Spinal cord (tissue), 9 donors: ENCODE measurements at regions not wholly inside any gene's neighbourhood (a gene's known extent, or its start where the extent isn't known, plus 50 kb on each side); places are given as distances from the start of the nearest gene placed in this dataset.
"Not testable (repeated sequence)": the region's sequence is repeated elsewhere in the genome, so short reads cannot be mapped to it uniquely, and the experiment has no call there.

ENCODE experiments used
- DNase-seq, 6 donors: peaks; one replicate each; pipeline versions ENCODE4 v3.0.0 to v3.0.0-alpha.2; 2013 to 2015; ENCODE audit warnings: low spot score in 6 of 6, low read depth in 4 of 6
- H3K27ac ChIP-seq: one replicate; pipeline ENCODE4 v1.5.1; 2013; ENCODE audit warnings: low read depth, low read length, control low read depth
- H3K27me3 ChIP-seq: one replicate; pipeline ENCODE4 v1.6.1; 2013; ENCODE audit warnings: low read length; ENCODE audit not compliant: control insufficient read depth, insufficient read depth
- H3K36me3 ChIP-seq: one replicate; pipeline ENCODE4 v1.6.1; 2013; ENCODE audit warnings: low read length; ENCODE audit not compliant: control insufficient read depth, insufficient read depth
- H3K4me1 ChIP-seq: one replicate; pipeline ENCODE4 v1.6.1; 2013; ENCODE audit warnings: low read length; ENCODE audit not compliant: control insufficient read depth, insufficient read depth
- H3K4me3 ChIP-seq: one replicate; pipeline ENCODE4 v1.5.1; 2013; ENCODE audit warnings: low read depth, low read length, control low read depth
- H3K9me3 ChIP-seq: one replicate; pipeline ENCODE4 v1.6.1; 2013; ENCODE audit warnings: low read length; ENCODE audit not compliant: control insufficient read depth, insufficient read depth
- WGBS: methylation state at CpG from one replicate; pipeline ENCODE4 v1.1.5; 2013; ENCODE audit warnings: missing lambda C conversion rate; ENCODE audit not compliant: insufficient coverage; 5-methylcytosine and 5-hydroxymethylcytosine counted together
- donor health status: healthy.

DNA sequence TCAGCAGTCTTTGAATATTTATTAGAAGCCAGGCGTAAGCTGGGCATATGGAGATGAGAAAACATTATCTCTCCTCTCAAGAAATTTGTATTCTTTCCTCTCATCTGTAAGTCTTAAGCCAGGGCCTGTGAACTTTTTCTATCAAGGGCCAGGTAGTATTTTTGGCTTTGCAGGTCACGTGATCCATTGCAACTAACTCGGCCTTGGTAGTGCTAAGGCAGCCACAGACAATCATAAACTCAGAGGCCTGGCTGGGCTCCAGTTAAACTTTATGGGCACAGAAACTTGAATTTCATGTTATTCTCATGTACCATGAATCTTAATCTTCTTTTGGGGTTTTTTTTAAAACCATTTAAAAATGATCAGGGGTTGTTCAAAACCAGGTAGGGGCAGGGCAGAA, 117.4 kb upstream of the PELI2 start:
- Histone ChIP-seq H3K9me3 (no peaks in the 10 kb centered on the region), H3K36me3 (no peaks in the 10 kb centered on the region), H3K27ac (no peak overlapping the region), H3K27me3 (no peaks in the 10 kb centered on the region), H3K4me3 (no peak overlapping the region), H3K4me1 (peaks cover 19% of the 10 kb centered on the region)
- no peak for DNase-seq
- 94% methylated on average over 3 of the region's 3 CpGs for WGBS

DNA sequence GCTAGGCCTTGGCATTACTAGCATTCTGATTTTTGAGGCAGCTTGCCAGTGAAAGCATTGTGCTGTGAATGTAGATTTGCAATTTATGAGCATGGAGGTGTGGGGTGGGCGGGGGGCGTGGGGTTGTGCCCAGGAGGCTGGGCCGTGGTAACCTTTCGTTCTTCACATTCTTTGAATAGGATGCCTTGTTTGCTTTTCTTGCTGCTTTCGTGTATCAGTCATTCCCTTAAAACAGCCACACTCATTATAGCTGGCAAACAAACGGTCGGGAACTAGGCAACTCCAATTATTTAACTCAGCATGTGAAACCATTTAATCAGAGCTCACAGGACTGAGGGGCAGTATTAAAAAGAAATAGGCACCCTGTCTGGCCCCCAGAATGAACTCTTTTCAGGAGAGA, 115.9 kb upstream of the PELI2 start:
- Histone ChIP-seq H3K4me1 (peaks cover 21% of the 10 kb centered on the region), H3K36me3 (no peaks in the 10 kb centered on the region), H3K4me3 (no peak overlapping the region), H3K9me3 (no peaks in the 10 kb centered on the region), H3K27me3 (no peaks in the 10 kb centered on the region), H3K27ac (no peak overlapping the region)
- DNase-seq: peak in 2 of 6 donors; percentile 80 to 88
- WGBS: 14% methylated on average over 2 of the region's 7 CpGs

DNA sequence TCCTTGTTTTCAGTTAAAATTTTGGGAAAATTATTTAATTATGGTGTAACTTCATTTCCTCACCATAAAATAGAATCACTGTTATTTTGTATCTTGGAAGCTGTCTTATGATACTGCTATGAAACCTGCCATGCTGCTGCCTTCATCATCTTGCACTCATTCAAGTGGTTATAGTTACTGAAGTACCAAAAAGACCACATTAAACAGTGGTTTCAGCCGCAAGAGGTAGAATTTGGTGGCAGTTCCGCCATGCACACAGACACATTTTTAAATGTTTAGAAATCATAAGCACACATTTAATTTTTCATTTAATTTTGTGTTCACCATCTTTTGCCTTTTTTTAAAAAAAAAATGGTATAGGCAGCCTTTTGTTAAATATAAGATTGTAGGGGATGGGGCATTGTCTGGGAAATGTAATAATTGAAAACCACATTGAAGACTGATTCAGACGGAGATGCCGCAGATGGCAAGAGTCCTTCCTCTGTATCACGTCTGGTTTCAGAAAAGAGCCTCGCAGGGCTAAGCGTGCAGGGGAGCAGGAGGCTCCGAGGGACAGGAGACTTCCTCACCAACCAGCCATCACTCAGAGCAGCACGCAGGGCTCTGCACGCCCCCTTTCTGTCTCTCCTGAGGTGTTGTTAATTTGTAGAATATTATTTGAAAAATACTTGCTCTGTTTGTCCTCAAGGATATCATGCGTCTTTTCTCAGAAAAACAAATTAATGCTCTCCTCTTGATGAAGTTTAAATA, 115.2 kb upstream of the PELI2 start:
- Histone ChIP-seq H3K27ac (no peak overlapping the region), H3K4me3 (no peak overlapping the region), H3K27me3 (no peaks in the 10 kb centered on the region), H3K4me1 (peaks cover 21% of the 10 kb centered on the region), H3K36me3 (no peaks in the 10 kb centered on the region), H3K9me3 (no peaks in the 10 kb centered on the region)
- WGBS: 20% methylated on average over 1 of the region's 11 CpGs
- peak in 2 of 6 donors; percentile 22 to 40 for DNase-seq

DNA sequence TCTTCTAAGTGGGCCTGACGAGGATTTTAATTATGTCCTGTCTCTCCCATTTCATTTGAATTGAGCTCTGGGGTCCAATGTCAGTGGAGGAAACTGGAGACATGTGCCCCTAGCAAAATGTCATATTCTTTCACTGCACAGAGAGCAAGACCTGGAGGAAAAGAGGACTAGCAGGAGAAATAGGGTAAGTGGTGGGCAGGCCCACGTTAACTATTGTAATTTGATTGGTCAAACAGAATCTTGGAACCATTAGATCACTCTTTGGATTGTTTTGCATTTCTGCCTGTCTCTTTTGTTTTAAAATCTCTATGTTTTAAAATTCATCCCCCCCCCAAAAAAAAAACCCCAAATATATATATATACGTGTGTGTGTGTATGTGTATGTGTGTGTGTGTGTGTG, 113.9 kb upstream of the PELI2 start:
- Histone ChIP-seq H3K4me1 (peaks cover 21% of the 10 kb centered on the region), H3K36me3 (no peaks in the 10 kb centered on the region), H3K4me3 (no peak overlapping the region), H3K27ac (no peak overlapping the region), H3K9me3 (no peaks in the 10 kb centered on the region), H3K27me3 (no peaks in the 10 kb centered on the region)
- WGBS: 0% methylated on average over 1 of the region's 3 CpGs
- peak in 1 of 6 donors; percentile 12 for DNase-seq

DNA sequence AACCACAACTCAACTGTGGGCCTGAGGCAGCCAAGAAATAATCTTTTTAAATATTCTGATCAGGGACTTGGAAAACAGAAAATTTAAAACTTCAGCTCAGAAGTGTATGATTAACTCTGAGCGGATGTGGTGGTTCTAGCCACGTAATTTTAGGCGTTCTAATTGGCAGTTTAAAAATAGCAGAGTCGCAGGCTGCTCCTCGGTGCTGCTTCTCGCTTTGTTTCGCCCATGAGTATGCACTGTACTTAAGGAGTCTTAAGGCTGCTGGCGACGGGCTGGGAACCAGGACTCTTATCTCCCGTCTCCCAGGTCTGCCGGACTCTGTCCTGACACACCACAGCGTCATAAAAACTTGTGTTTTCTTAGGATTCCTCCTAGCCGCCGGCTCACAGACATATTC, 113.4 kb upstream of the PELI2 start:
- H3K9me3 ChIP-seq: no peaks in the 10 kb centered on the region
- DNase-seq: peak in 2 of 6 donors; percentile 44 to 64
- WGBS: 19% methylated on average over 9 of the region's 14 CpGs
- no peaks in the 10 kb centered on the region for H3K36me3 ChIP-seq
- H3K4me1 ChIP-seq: peaks cover 21% of the 10 kb centered on the region
- no peaks in the 10 kb centered on the region for H3K27me3 ChIP-seq
- H3K27ac ChIP-seq: peak overlapping the region; percentile 53
- no peak overlapping the region for H3K4me3 ChIP-seq

DNA sequence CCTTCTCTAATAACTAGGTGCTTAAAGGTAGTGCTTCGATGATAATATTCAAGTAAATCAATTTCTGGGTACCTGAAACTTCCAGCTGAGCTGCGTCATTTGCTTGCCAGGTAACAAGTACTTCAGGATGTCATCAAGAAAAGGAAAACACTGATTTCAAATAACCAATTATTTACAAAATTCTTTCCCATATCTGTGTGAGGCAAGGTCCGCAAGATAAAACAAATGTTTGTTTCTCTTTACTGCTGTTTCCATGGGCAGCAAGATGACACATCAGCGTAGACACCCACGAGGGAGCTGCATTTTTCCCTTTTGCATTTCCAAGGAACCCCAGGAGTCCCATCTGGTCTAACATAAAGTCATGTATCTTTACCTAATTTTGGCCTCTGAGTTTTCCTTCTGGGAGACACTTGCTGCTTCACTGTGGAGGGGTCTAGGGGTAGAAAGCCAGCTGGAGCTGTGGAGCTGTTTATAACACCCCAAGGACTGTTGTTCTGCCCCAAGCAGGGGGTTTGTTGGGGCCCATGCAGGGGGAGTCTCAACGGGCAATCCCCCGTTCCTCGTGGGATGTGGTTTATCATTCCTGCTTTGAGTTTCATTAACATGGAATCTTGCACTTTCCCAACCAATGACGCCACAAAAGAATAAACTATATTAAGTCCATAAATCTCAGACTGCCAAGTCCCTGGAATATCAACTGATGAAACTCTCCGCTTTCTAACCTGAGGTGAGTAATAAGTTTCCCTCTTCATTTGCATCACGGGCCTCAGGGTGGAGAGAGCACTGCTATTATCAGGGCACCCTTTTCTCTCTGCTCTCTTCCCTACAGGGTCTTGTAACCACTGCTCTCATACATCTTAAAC, 112.8 kb upstream of the PELI2 start:
- Histone ChIP-seq H3K27me3 (no peaks in the 10 kb centered on the region), H3K36me3 (no peaks in the 10 kb centered on the region), H3K4me1 (peaks cover 21% of the 10 kb centered on the region), H3K27ac (peak overlapping the region; percentile 53), H3K4me3 (no peak overlapping the region), H3K9me3 (no peaks in the 10 kb centered on the region)
- peak in 2 of 6 donors; percentile 60 to 78 for DNase-seq
- WGBS: 8% methylated on average over 6 of the region's 11 CpGs

DNA sequence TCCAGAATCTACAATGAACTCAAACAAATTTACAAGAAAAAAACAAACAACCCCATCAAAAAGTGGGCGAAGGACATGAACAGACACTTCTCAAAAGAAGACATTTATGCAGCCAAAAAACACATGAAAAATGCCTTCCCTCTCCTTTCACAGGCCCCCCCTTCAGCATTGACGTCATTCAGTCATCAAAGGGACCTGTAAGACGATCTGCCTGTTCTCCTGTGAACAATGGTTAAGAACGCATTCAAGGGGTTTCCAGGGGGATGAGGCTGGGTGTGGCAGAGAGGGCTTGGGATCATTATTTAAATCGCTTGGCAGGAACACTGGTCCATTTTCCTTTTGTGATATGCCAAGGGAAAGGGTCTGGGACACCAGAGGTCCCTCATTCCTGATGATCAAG, 110.7 kb upstream of the PELI2 start:
- H3K27ac ChIP-seq, H3K4me3 ChIP-seq, H3K36me3 ChIP-seq, H3K27me3 ChIP-seq, DNase-seq, H3K9me3 ChIP-seq: not testable (repeated sequence)
- WGBS: 47% methylated on average over 2 of the region's 5 CpGs
- H3K4me1 ChIP-seq: peaks cover 19% of the 10 kb centered on the region

DNA sequence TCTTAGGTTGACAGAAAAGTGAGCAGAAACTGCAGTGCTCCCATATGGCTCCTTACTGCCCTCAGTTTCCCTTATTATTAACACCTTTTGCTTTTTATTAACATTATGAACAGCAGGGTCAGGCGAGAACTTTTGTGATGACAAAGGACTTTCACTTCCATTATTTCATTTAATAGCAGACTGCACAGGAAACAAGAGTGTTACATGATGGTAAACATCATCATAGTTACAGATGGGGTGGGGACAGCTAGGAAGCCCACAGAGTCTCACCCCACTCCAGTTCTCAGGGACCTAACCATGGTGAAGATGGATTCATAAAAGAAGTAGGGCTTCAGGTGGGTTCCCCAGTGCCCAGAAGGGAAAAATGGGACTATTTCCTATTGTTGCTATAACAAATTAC, 110.1 kb upstream of the PELI2 start:
- H3K9me3 ChIP-seq: no peaks in the 10 kb centered on the region
- no peak overlapping the region for H3K27ac ChIP-seq
- no peak overlapping the region for H3K4me3 ChIP-seq
- WGBS: no CpG with 5 or more reads among the region's 1 CpG
- H3K27me3 ChIP-seq: no peaks in the 10 kb centered on the region
- H3K4me1 ChIP-seq: peaks cover 18% of the 10 kb centered on the region
- DNase-seq: no peak
- no peaks in the 10 kb centered on the region for H3K36me3 ChIP-seq

DNA sequence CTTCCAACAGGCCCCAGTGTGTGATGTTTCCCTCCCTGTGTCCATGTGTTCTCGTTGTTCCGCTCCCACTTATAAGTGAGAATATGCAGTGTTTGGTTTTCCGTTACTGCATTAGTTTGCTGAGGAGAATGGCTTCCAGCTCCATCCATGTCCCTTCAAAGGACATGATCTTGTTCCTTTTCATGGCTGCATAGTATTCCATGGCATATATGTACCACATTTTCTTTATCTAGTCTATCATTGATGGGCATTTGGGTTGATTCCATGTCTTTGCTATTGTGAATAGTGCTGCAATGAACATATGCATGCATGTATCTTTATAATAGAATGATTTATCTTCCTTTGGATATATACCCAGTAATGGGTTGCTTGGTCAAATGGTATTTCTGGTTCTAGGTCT, 109.5 kb upstream of the PELI2 start:
- H3K4me3 ChIP-seq, H3K36me3 ChIP-seq, H3K9me3 ChIP-seq, H3K27me3 ChIP-seq, DNase-seq, H3K27ac ChIP-seq: not testable (repeated sequence)
- no CpG with 5 or more reads among the region's 3 CpGs for WGBS
- H3K4me1 ChIP-seq: peaks cover 13% of the 10 kb centered on the region
